Activated CD4-positive, CD25-positive, alpha-beta regulatory T cell (primary cell): ENCODE measurements at regions not wholly inside any gene's neighbourhood (a gene's known extent, or its start where the extent isn't known, plus 50 kb on each side); places are given as distances from the start of the nearest gene placed in this dataset.

Source experiments
- DNase-seq, 4 experiments: peaks; one replicate each; lab custom pipeline; 2025; lab: John Stamatoyannopoulos, UW

- DNase-seq = no peak
These were observed 486.5 kb upstream of the ACVR2A start for GRCh38 chr2:147358375-147358774.

GRCh38 chr2:147356157-147356556 is 488.7 kb upstream of the ACVR2A start:
- DNase-seq = no peak

- no peak for DNase-seq
These were observed 489.1 kb upstream of the ACVR2A start for GRCh38 chr2:147355706-147356105.

GRCh38 chr2:147353072-147353381 is 491.8 kb upstream of the ACVR2A start:
- no peak for DNase-seq

- no peak for DNase-seq
These were observed 492.4 kb upstream of the ACVR2A start for GRCh38 chr2:147352264-147353071.

GRCh38 chr2:147351784-147352183 is 493.0 kb upstream of the ACVR2A start:
- no peak for DNase-seq

- no peak for DNase-seq
These were observed 495.8 kb upstream of the ACVR2A start for GRCh38 chr2:147348931-147349555.

- DNase-seq = no peak
These were observed 498.7 kb upstream of the ACVR2A start for GRCh38 chr2:147346142-147346541.

GRCh38 chr2:147345246-147345645 is 499.6 kb upstream of the ACVR2A start:
- no peak for DNase-seq

- DNase-seq = no peak
These were observed 502.5 kb upstream of the ACVR2A start for GRCh38 chr2:147342329-147342728.

- DNase-seq = no peak
These were observed 512.9 kb upstream of the ACVR2A start for GRCh38 chr2:147331790-147332419.

- no peak for DNase-seq
These were observed 513.9 kb upstream of the ACVR2A start for GRCh38 chr2:147330925-147331324.

GRCh38 chr2:147327613-147328012 is 517.2 kb upstream of the ACVR2A start:
- DNase-seq = no peak

- no peak for DNase-seq
These were observed 518.8 kb upstream of the ACVR2A start for GRCh38 chr2:147325990-147326389.

- DNase-seq = no peak
These were observed 524.7 kb upstream of the ACVR2A start for GRCh38 chr2:147320146-147320545.

- DNase-seq = no peak
These were observed 533.8 kb upstream of the ACVR2A start for GRCh38 chr2:147311058-147311430.

GRCh38 chr2:147310335-147311057 is 534.3 kb upstream of the ACVR2A start:
- DNase-seq = no peak

GRCh38 chr2:147297820-147298219 is 547.0 kb upstream of the ACVR2A start:
- DNase-seq = no peak

- no peak for DNase-seq
These were observed 549.9 kb upstream of the ACVR2A start for GRCh38 chr2:147294825-147295392.

GRCh38 chr2:147293991-147294824 is 550.6 kb upstream of the ACVR2A start:
- DNase-seq = no peak

GRCh38 chr2:147288131-147288530 is 556.7 kb upstream of the ACVR2A start:
- DNase-seq = peak in 1 of 4 experiments; percentile 1
